ENCODE measurements at regions not wholly inside any gene's neighbourhood (a gene's known extent, or its start where the extent isn't known, plus 50 kb on each side); places are given as distances from the start of the nearest gene placed in this dataset.

- no peak for DNase-seq (ENCODE audit: low read depth, low spot score)
- Mint-ChIP-seq H3K36me3 (ENCODE audit: low read depth) (no peaks in the 10 kb centered on the region), H3K27ac (ENCODE audit: unreplicated experiment) (no peak overlapping the region), H3K4me3 (no peak overlapping the region), H3K27me3 (ENCODE audit: low read depth) (peaks cover 7% of the 10 kb centered on the region), H3K4me1 (no peaks in the 10 kb centered on the region), H3K9me3 (no peaks in the 10 kb centered on the region)
- no peak for TF ChIP-seq CTCF (conservative IDR thresholded peaks at IDR 0.05)
Observed at GRCh38 chr3:130266817-130267216, 78.7 kb upstream of the COL6A5 start.

GRCh38 chr3:130276203-130276803 is 69.2 kb upstream of the COL6A5 start:
- TF ChIP-seq CTCF (conservative IDR thresholded peaks at IDR 0.05) = peak; percentile 92
- H3K27ac Mint-ChIP-seq (ENCODE audit: unreplicated experiment) = no peak overlapping the region
- H3K4me1 Mint-ChIP-seq = no peaks in the 10 kb centered on the region
- peak; percentile 5 for DNase-seq (ENCODE audit: low read depth, low spot score)
- no peak overlapping the region for H3K4me3 Mint-ChIP-seq
- peaks cover 6% of the 10 kb centered on the region for H3K27me3 Mint-ChIP-seq (ENCODE audit: low read depth)
- no peaks in the 10 kb centered on the region for H3K9me3 Mint-ChIP-seq
- H3K36me3 Mint-ChIP-seq (ENCODE audit: low read depth) = no peaks in the 10 kb centered on the region

DNA sequence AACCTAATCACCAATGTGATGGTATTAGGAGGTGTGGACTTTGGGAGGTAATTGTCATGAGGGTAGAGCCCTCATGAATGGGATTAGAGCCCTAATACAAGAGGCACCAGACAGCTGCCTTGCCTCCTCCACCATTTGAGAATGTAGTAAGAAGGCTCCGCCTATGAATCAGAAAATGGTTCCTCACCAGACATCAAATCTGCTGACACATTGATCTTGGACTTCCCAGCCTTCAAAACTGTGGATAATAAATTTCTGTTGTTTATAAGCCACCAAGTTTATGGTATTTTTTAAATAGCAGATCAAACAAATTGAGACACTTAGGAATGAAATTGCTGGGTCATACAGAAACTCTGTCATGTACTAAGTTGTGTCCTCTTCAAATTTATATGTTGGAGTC is 56.8 kb upstream of the COL6A5 start:
- DNase-seq (ENCODE audit: low read depth, low spot score) = no peak
- no peak overlapping the region for H3K27ac Mint-ChIP-seq (ENCODE audit: unreplicated experiment)
- H3K9me3 Mint-ChIP-seq = no peaks in the 10 kb centered on the region
- H3K4me1 Mint-ChIP-seq = no peaks in the 10 kb centered on the region
- no peak overlapping the region for H3K4me3 Mint-ChIP-seq
- no peaks in the 10 kb centered on the region for H3K36me3 Mint-ChIP-seq (ENCODE audit: low read depth)
- H3K27me3 Mint-ChIP-seq (ENCODE audit: low read depth) = peaks cover 24% of the 10 kb centered on the region
- no peak for TF ChIP-seq CTCF (conservative IDR thresholded peaks at IDR 0.05)

DNA sequence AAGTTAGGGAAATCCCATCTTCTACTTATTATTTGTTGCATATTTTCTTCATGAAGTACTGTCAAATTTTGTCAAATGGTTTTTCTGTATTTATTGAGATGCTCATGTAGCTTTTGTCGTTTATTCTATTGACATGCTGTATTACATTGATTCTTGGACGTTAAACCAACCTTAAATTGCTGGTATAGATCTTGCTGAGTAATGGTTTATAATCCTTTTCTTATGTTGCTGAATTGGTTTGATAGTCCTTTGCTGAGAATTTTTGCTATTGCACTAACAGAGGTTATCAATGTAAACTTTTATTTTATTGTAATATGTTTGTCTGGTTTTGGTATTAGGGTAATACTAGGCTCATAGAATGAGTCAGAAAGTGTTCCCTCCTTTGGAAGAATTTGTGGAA is 54.3 kb upstream of the COL6A5 start:
- Mint-ChIP-seq H3K36me3 (ENCODE audit: low read depth) (peaks cover 4% of the 10 kb centered on the region), H3K4me3 (no peak overlapping the region), H3K27me3 (ENCODE audit: low read depth) (peaks cover 17% of the 10 kb centered on the region), H3K27ac (ENCODE audit: unreplicated experiment) (no peak overlapping the region), H3K9me3 (no peaks in the 10 kb centered on the region), H3K4me1 (no peaks in the 10 kb centered on the region)
- no peak for DNase-seq (ENCODE audit: low read depth, low spot score)
- no peak for TF ChIP-seq CTCF (conservative IDR thresholded peaks at IDR 0.05)

GRCh38 chr3:130293247-130293646 is 52.2 kb upstream of the COL6A5 start:
- Mint-ChIP-seq H3K9me3 (no peaks in the 10 kb centered on the region), H3K4me1 (no peaks in the 10 kb centered on the region), H3K27me3 (ENCODE audit: low read depth) (peaks cover 18% of the 10 kb centered on the region)

More at GRCh38 chr3:130293247-130293646, 52.2 kb upstream of the COL6A5 start:
- Mint-ChIP-seq H3K27ac (ENCODE audit: unreplicated experiment) (no peak overlapping the region), H3K36me3 (ENCODE audit: low read depth) (peaks cover 4% of the 10 kb centered on the region), H3K4me3 (no peak overlapping the region)
- TF ChIP-seq CTCF (conservative IDR thresholded peaks at IDR 0.05) = no peak
- DNase-seq (ENCODE audit: low read depth, low spot score) = no peak
